SK-N-SH (cell line): ENCODE measurements at regions not wholly inside any gene's neighbourhood (a gene's known extent, or its start where the extent isn't known, plus 50 kb on each side); places are given as distances from the start of the nearest gene placed in this dataset.

ENCODE experiments used
- CTCF ChIA-PET: fragments of 300-600, 350-600 bp; formaldehyde crosslinking; extraction: SDS; loops from one replicate; lab custom pipeline; 2021; lab: Yijun Ruan, JAX
- POLR2A ChIA-PET: fragments of 350-600 bp; sonication (Branson Sonifier 250); formaldehyde crosslinking; extraction: SDS; loops from one replicate; lab custom pipeline; 2020; ENCODE audit warnings: antibody characterized with exemption, inconsistent platforms; lab: Yijun Ruan, JAX
- DNase-seq: peaks from one replicate; pipeline ENCODE4 v3.0.0; 2012
- H2AFZ ChIP-seq: fragments of 200-600 bp; sonication (generic); 2 replicates; pipeline ENCODE4 v1.8.1; 2016; ENCODE audit warnings: antibody characterized with exemption, mild to moderate bottlenecking, low read depth
- H3F3A ChIP-seq: fragments of 200-600 bp; sonication (generic); replicated peaks from 2 replicates; pipeline ENCODE3; 2016; ENCODE audit warnings: antibody characterized with exemption, mild to moderate bottlenecking; ENCODE audit not compliant: insufficient read depth
- H3K27ac ChIP-seq, 2 experiments: fragments of 200-500 bp in 1 of 2; fragments of 200-600 bp in 1 of 2; sonication (Bioruptor generic) in 1 of 2; sonication (generic), shearing (Covaris generic) in 1 of 2; 2 replicates each; pipeline versions ENCODE4 v1.5.1 to v1.6.1; 2014 to 2016; ENCODE audit warnings: low read depth in 2 of 2, inconsistent platforms in 1 of 2, low read length in 1 of 2, mild to moderate bottlenecking in 1 of 2, mixed read lengths in 1 of 2
- H3K27me3 ChIP-seq: fragments of 200-600 bp; sonication (generic), shearing (Covaris generic); 2 replicates; pipeline ENCODE4 v1.6.1; 2016; ENCODE audit warnings: mixed run types; ENCODE audit not compliant: insufficient read depth
- H3K36me3 ChIP-seq, 2 experiments: fragments of 200-500 bp in 1 of 2; fragments of 200-600 bp in 1 of 2; sonication (Bioruptor generic) in 1 of 2; sonication (generic) in 1 of 2; replicated peaks in 1 of 2; 2 replicates each; pipeline versions ENCODE3 to v1.5.1; 2014 to 2016; ENCODE audit warnings: low read length in 1 of 2, mild to moderate bottlenecking in 1 of 2; ENCODE audit not compliant: insufficient read depth in 2 of 2, control insufficient read depth in 1 of 2
- H3K4me1 ChIP-seq, 2 experiments: fragments of 200-500 bp in 1 of 2; fragments of 200-600 bp in 1 of 2; sonication (Bioruptor generic) in 1 of 2; sonication (generic), shearing (Covaris generic) in 1 of 2; 2 replicates each; pipeline versions ENCODE4 v1.5.1 to v1.6.1; 2014 to 2016; ENCODE audit warnings: low read depth in 1 of 2, low read length in 1 of 2, mixed run types in 1 of 2; ENCODE audit not compliant: insufficient read depth in 2 of 2, control insufficient read depth in 1 of 2
- H3K4me2 ChIP-seq: fragments of 200-600 bp; sonication (generic), shearing (Covaris generic); 2 replicates; pipeline ENCODE4 v1.6.1; 2017; ENCODE audit warnings: mixed run types
- H3K4me3 ChIP-seq, 2 experiments: fragments of 200-500 bp in 1 of 2; fragments of 200-600 bp in 1 of 2; sonication (Bioruptor generic) in 1 of 2; sonication (generic), shearing (Covaris generic) in 1 of 2; 2 replicates each; pipeline versions ENCODE4 v1.5.1 to v1.8.1; 2014 to 2016; ENCODE audit warnings: low read depth in 2 of 2, inconsistent platforms in 1 of 2, low read length in 1 of 2, mild to moderate bottlenecking in 1 of 2, mixed read lengths in 1 of 2, moderate library complexity in 1 of 2
- H3K79me2 ChIP-seq: fragments of 200-600 bp; sonication (generic); 2 replicates; pipeline ENCODE4 v1.8.1; 2017; ENCODE audit warnings: mild to moderate bottlenecking; ENCODE audit not compliant: insufficient read depth
- H3K9ac ChIP-seq: fragments of 200-600 bp; sonication (generic); 2 replicates; pipeline ENCODE4 v1.6.1; 2017; ENCODE audit warnings: mixed run types
- H3K9me2 ChIP-seq: fragments of 200-600 bp; sonication (generic); 2 replicates; pipeline ENCODE4 v1.6.1; 2017; ENCODE audit warnings: mixed run types
- H3K9me3 ChIP-seq: fragments of 200-600 bp; sonication (generic); 2 replicates; pipeline ENCODE4 v1.6.1; 2017; ENCODE audit warnings: mixed run types, mild to moderate bottlenecking, moderate library complexity
- H4K20me1 ChIP-seq: fragments of 200-600 bp; sonication (generic); 2 replicates; pipeline ENCODE4 v1.6.1; 2017; ENCODE audit warnings: mild to moderate bottlenecking, mixed run types; ENCODE audit not compliant: insufficient read depth
- FOXJ3 ChIP-seq: sonication (generic); formaldehyde crosslinking; IDR thresholded peaks from 2 replicates; pipeline ENCODE4 v1.5.1; 2020; ENCODE audit warnings: mild to moderate bottlenecking, missing genetic modification reagents
- FOXM1 ChIP-seq: IDR thresholded peaks from 2 replicates; pipeline ENCODE4 v1.4.0; 2012; ENCODE audit warnings: low read depth, mild to moderate bottlenecking
- GABPA ChIP-seq: IDR thresholded peaks from 2 replicates; pipeline ENCODE4 v1.4.0; 2012; ENCODE audit warnings: low read depth, mild to moderate bottlenecking
- GATA2 ChIP-seq: sonication (generic); formaldehyde crosslinking; IDR thresholded peaks from 2 replicates; pipeline ENCODE4 v1.5.0; 2020; ENCODE audit warnings: mild to moderate bottlenecking, missing genetic modification reagents
- JUND ChIP-seq: IDR thresholded peaks from 2 replicates; pipeline ENCODE4 v1.4.0; 2012
- MXI1 ChIP-seq: IDR thresholded peaks from 2 replicates; pipeline ENCODE4 v1.6.1; 2012; ENCODE audit warnings: mild to moderate bottlenecking, low read depth, low read length, improper control_type of control experiment
- NFIC ChIP-seq: IDR thresholded peaks from 2 replicates; pipeline ENCODE4 v1.4.0; 2012; ENCODE audit warnings: borderline replicate concordance
- NRF1 ChIP-seq: IDR thresholded peaks from 2 replicates; pipeline ENCODE4 v1.6.1; 2012; ENCODE audit warnings: low read depth, mild to moderate bottlenecking, low read length
- RAD21 ChIP-seq: IDR thresholded peaks from 2 replicates; pipeline ENCODE4 v1.6.1; 2012; ENCODE audit warnings: mild to moderate bottlenecking, low read length
- RCOR1 ChIP-seq: fragments of 150-350 bp; IDR thresholded peaks from 2 replicates; pipeline ENCODE4 v1.6.1; 2017; ENCODE audit warnings: antibody characterized with exemption, low read length
- RFX5 ChIP-seq: IDR thresholded peaks from 2 replicates; pipeline ENCODE4 v1.6.1; 2012; ENCODE audit warnings: mild to moderate bottlenecking, improper control_type of control experiment, low read length
- RXRA ChIP-seq: IDR thresholded peaks from 2 replicates; pipeline ENCODE4 v1.4.0; 2012; ENCODE audit warnings: low read depth, mild to moderate bottlenecking, borderline replicate concordance
- SMC3 ChIP-seq: IDR thresholded peaks from 2 replicates; pipeline ENCODE4 v1.6.1; 2012; ENCODE audit warnings: low read depth, low read length, improper control_type of control experiment
- TCF12 ChIP-seq: IDR thresholded peaks from 2 replicates; pipeline ENCODE4 v1.4.0; 2012
- WGBS: methylation state at CpG from one replicate; pipeline ENCODE4 v1.1.6; 2017; ENCODE audit warnings: low lambda C conversion rate; 5-methylcytosine and 5-hydroxymethylcytosine counted together
- TF ChIP-seq, protein P1 (sequence below): IDR thresholded peaks from 2 replicates; pipeline ENCODE4 v1.6.1; 2012; ENCODE audit warnings: mild to moderate bottlenecking, low read depth, low read length, moderate library complexity
- TF ChIP-seq, protein P2 (sequence below): IDR thresholded peaks from 2 replicates; pipeline ENCODE4 v1.4.0; 2012; ENCODE audit warnings: low read depth, borderline replicate concordance
- TF ChIP-seq, protein P3 (sequence below): IDR thresholded peaks from 2 replicates; pipeline ENCODE4 v1.4.0; 2012; ENCODE audit warnings: low read depth
- TF ChIP-seq, protein P4 (sequence below): fragments of 150-350 bp; IDR thresholded peaks from 2 replicates; pipeline ENCODE4 v1.6.1; 2016; ENCODE audit warnings: mild to moderate bottlenecking, low read depth, low read length
- TF ChIP-seq, protein P5 (sequence below): fragments of 200-600 bp; sonication (generic); IDR thresholded peaks from 2 replicates; pipeline ENCODE4 v1.6.1; 2017; ENCODE audit warnings: antibody characterized with exemption, mild to moderate bottlenecking, moderate library complexity
- TF ChIP-seq, protein P6 (sequence below): IDR thresholded peaks from 2 replicates; pipeline ENCODE4 v1.4.0; 2012; ENCODE audit warnings: low read depth, borderline replicate concordance

DNA sequence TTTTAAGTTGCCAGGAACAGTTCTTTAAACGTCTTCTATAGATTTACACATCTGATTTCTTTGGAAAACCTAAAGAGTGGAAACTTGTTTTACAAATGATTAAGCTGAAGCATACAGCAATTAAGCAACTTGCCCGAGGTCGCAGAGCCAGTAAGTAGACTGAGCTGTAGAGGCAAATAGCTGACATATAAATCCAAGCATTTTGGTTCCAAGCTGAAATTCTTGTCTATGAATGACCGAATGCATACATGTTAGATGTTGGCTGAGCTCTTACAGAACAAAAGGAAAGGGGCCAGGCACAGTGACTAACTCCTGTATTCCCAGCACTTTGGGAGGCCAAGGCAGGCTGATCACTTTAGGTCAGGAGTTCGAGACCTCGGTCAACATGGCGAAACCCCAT lies 101.8 kb upstream of the SGK1 start:
- Histone ChIP-seq H3K36me3 (no peaks in the 10 kb centered on the region), H3K9me3 (no peaks in the 10 kb centered on the region), H3K4me3 (no peak overlapping the region), H3K79me2 (no peaks in the 10 kb centered on the region), H3F3A (peaks cover 47% of the 10 kb centered on the region), H3K27me3 (no peaks in the 10 kb centered on the region), H4K20me1 (no peaks in the 10 kb centered on the region), H3K4me1 (no peaks in the 10 kb centered on the region; a peak in 1 of 4 replicates), H3K4me2 (0 out of 2 replicates have a peak overlapping the region, but pooled peaks have one; percentile 7), H3K9ac (peak overlapping the region; percentile 63; the same call in 1 of the 2 replicates), H2AFZ (no peak overlapping the region), H3K9me2 (no peaks in the 10 kb centered on the region), H3K27ac (peak overlapping the region in 1 of 2 experiments; percentile 99; a peak in 2 of 4 replicates)
- POLR2A ChIA-PET: no interaction called here
- DNase-seq: no peak
- TF ChIP-seq, protein P1, sequence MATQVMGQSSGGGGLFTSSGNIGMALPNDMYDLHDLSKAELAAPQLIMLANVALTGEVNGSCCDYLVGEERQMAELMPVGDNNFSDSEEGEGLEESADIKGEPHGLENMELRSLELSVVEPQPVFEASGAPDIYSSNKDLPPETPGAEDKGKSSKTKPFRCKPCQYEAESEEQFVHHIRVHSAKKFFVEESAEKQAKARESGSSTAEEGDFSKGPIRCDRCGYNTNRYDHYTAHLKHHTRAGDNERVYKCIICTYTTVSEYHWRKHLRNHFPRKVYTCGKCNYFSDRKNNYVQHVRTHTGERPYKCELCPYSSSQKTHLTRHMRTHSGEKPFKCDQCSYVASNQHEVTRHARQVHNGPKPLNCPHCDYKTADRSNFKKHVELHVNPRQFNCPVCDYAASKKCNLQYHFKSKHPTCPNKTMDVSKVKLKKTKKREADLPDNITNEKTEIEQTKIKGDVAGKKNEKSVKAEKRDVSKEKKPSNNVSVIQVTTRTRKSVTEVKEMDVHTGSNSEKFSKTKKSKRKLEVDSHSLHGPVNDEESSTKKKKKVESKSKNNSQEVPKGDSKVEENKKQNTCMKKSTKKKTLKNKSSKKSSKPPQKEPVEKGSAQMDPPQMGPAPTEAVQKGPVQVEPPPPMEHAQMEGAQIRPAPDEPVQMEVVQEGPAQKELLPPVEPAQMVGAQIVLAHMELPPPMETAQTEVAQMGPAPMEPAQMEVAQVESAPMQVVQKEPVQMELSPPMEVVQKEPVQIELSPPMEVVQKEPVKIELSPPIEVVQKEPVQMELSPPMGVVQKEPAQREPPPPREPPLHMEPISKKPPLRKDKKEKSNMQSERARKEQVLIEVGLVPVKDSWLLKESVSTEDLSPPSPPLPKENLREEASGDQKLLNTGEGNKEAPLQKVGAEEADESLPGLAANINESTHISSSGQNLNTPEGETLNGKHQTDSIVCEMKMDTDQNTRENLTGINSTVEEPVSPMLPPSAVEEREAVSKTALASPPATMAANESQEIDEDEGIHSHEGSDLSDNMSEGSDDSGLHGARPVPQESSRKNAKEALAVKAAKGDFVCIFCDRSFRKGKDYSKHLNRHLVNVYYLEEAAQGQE: no peak
- TF ChIP-seq JUND: no peak
- no peak for TF ChIP-seq NRF1
- TF ChIP-seq, protein P2, sequence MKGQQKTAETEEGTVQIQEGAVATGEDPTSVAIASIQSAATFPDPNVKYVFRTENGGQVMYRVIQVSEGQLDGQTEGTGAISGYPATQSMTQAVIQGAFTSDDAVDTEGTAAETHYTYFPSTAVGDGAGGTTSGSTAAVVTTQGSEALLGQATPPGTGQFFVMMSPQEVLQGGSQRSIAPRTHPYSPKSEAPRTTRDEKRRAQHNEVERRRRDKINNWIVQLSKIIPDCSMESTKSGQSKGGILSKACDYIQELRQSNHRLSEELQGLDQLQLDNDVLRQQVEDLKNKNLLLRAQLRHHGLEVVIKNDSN: no peak
- TF ChIP-seq FOXM1: no peak
- no peak for TF ChIP-seq SMC3
- TF ChIP-seq TCF12: no peak
- TF ChIP-seq RCOR1: no peak
- no peak for TF ChIP-seq GABPA
- TF ChIP-seq MXI1: no peak
- TF ChIP-seq FOXJ3 (CRISPR knock-in tag): no peak
- TF ChIP-seq RAD21: no peak
- no peak for TF ChIP-seq RFX5
- TF ChIP-seq GATA2 (CRISPR knock-in tag): no peak
- TF ChIP-seq, protein P3, sequence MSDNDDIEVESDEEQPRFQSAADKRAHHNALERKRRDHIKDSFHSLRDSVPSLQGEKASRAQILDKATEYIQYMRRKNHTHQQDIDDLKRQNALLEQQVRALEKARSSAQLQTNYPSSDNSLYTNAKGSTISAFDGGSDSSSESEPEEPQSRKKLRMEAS: no peak
- TF ChIP-seq, protein P4, sequence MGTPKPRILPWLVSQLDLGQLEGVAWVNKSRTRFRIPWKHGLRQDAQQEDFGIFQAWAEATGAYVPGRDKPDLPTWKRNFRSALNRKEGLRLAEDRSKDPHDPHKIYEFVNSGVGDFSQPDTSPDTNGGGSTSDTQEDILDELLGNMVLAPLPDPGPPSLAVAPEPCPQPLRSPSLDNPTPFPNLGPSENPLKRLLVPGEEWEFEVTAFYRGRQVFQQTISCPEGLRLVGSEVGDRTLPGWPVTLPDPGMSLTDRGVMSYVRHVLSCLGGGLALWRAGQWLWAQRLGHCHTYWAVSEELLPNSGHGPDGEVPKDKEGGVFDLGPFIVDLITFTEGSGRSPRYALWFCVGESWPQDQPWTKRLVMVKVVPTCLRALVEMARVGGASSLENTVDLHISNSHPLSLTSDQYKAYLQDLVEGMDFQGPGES: no peak
- TF ChIP-seq, protein P5, sequence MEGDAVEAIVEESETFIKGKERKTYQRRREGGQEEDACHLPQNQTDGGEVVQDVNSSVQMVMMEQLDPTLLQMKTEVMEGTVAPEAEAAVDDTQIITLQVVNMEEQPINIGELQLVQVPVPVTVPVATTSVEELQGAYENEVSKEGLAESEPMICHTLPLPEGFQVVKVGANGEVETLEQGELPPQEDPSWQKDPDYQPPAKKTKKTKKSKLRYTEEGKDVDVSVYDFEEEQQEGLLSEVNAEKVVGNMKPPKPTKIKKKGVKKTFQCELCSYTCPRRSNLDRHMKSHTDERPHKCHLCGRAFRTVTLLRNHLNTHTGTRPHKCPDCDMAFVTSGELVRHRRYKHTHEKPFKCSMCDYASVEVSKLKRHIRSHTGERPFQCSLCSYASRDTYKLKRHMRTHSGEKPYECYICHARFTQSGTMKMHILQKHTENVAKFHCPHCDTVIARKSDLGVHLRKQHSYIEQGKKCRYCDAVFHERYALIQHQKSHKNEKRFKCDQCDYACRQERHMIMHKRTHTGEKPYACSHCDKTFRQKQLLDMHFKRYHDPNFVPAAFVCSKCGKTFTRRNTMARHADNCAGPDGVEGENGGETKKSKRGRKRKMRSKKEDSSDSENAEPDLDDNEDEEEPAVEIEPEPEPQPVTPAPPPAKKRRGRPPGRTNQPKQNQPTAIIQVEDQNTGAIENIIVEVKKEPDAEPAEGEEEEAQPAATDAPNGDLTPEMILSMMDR: no peak
- TF ChIP-seq, protein P6, sequence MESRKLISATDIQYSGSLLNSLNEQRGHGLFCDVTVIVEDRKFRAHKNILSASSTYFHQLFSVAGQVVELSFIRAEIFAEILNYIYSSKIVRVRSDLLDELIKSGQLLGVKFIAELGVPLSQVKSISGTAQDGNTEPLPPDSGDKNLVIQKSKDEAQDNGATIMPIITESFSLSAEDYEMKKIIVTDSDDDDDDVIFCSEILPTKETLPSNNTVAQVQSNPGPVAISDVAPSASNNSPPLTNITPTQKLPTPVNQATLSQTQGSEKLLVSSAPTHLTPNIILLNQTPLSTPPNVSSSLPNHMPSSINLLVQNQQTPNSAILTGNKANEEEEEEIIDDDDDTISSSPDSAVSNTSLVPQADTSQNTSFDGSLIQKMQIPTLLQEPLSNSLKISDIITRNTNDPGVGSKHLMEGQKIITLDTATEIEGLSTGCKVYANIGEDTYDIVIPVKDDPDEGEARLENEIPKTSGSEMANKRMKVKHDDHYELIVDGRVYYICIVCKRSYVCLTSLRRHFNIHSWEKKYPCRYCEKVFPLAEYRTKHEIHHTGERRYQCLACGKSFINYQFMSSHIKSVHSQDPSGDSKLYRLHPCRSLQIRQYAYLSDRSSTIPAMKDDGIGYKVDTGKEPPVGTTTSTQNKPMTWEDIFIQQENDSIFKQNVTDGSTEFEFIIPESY: no peak
- TF ChIP-seq NFIC: no peak
- no peak for TF ChIP-seq RXRA
- CTCF ChIA-PET: no interaction called here
- 95% methylated on average over 7 of the region's 7 CpGs for WGBS
